Memory B cell (primary cell): ENCODE measurements at regions not wholly inside any gene's neighbourhood (a gene's known extent, or its start where the extent isn't known, plus 50 kb on each side); places are given as distances from the start of the nearest gene placed in this dataset.
"Not testable (repeated sequence)": the region's sequence is repeated elsewhere in the genome, so short reads cannot be mapped to it uniquely, and the experiment has no call there.

Source experiments
- ATAC-seq: fragments of 150-1000 bp; cut with Tn5 transposase; 2 replicates; pipeline ENCODE4 v1.10.0; 2021; ENCODE audit warnings: low read depth, mild to moderate bottlenecking, moderate library complexity
- DNase-seq, 2 donors: peaks; one replicate each; pipeline ENCODE4 v3.0.0; 2022; ENCODE audit warnings: low spot score in 2 of 2
- H3K27ac Mint-ChIP-seq: one replicate; pipeline ENCODE4 v1.8.0; 2022; ENCODE audit warnings: mild to moderate bottlenecking, moderate library complexity, mixed read lengths
- H3K27me3 Mint-ChIP-seq: one replicate; pipeline ENCODE4 v1.8.0; 2022; ENCODE audit warnings: mixed read lengths
- H3K36me3 Mint-ChIP-seq: one replicate; pipeline ENCODE4 v1.8.0; 2022; ENCODE audit warnings: mild to moderate bottlenecking, mixed read lengths
- H3K4me1 Mint-ChIP-seq: one replicate; pipeline ENCODE4 v1.8.0; 2022; ENCODE audit warnings: mixed read lengths
- H3K4me3 Mint-ChIP-seq: one replicate; pipeline ENCODE4 v1.8.0; 2022; ENCODE audit warnings: mild to moderate bottlenecking, moderate library complexity, mixed read lengths
- H3K9me3 Mint-ChIP-seq: one replicate; pipeline ENCODE4 v1.8.0; 2022; ENCODE audit warnings: mixed read lengths

GRCh38 chr15:59760256-59760655, 71.1 kb upstream of the BNIP2 start:
- H3K4me3 Mint-ChIP-seq, H3K27ac Mint-ChIP-seq, H3K4me1 Mint-ChIP-seq, DNase-seq, ATAC-seq, H3K27me3 Mint-ChIP-seq, H3K9me3 Mint-ChIP-seq, H3K36me3 Mint-ChIP-seq: not testable (repeated sequence)

- peaks cover 2% of the 10 kb centered on the region for H3K36me3 Mint-ChIP-seq
- no peak for DNase-seq
- H3K27ac Mint-ChIP-seq: no peak overlapping the region
- no peak overlapping the region for H3K4me3 Mint-ChIP-seq
- H3K27me3 Mint-ChIP-seq: peaks cover 20% of the 10 kb centered on the region
- H3K9me3 Mint-ChIP-seq: peaks cover 3% of the 10 kb centered on the region
- ATAC-seq: no peak
- peaks cover 4% of the 10 kb centered on the region for H3K4me1 Mint-ChIP-seq
Observed at GRCh38 chr15:59751552-59752413, 62.7 kb upstream of the BNIP2 start.

GRCh38 chr15:59746777-59747176, 57.7 kb upstream of the BNIP2 start:
- no peak for DNase-seq
- peaks cover 5% of the 10 kb centered on the region for H3K36me3 Mint-ChIP-seq
- no peak overlapping the region for H3K4me3 Mint-ChIP-seq
- no peak overlapping the region for H3K27ac Mint-ChIP-seq
- peaks cover 7% of the 10 kb centered on the region for H3K9me3 Mint-ChIP-seq
- ATAC-seq: peak; percentile 73
- H3K4me1 Mint-ChIP-seq: peaks cover 6% of the 10 kb centered on the region
- peaks cover 25% of the 10 kb centered on the region for H3K27me3 Mint-ChIP-seq

- Mint-ChIP-seq H3K4me3 (no peak overlapping the region), H3K27ac (no peak overlapping the region), H3K27me3 (peaks cover 19% of the 10 kb centered on the region), H3K4me1 (no peaks in the 10 kb centered on the region), H3K9me3 (peaks cover 7% of the 10 kb centered on the region), H3K36me3 (peaks cover 5% of the 10 kb centered on the region)
- ATAC-seq (no peak), DNase-seq (no peak)
Observed at GRCh38 chr15:59741274-59741906, 52.3 kb upstream of the BNIP2 start.

GRCh38 chr15:59739557-59740186, 50.6 kb upstream of the BNIP2 start:
- Mint-ChIP-seq H3K4me1 (no peaks in the 10 kb centered on the region), H3K4me3 (no peak overlapping the region), H3K27ac (no peak overlapping the region), H3K9me3 (peaks cover 7% of the 10 kb centered on the region), H3K36me3 (peaks cover 5% of the 10 kb centered on the region), H3K27me3 (peaks cover 15% of the 10 kb centered on the region)
- ATAC-seq: no peak
- no peak for DNase-seq
